Nephron progenitor cell (in vitro differentiated cells): ENCODE measurements at regions not wholly inside any gene's neighbourhood (a gene's known extent, or its start where the extent isn't known, plus 50 kb on each side); places are given as distances from the start of the nearest gene placed in this dataset.

Experiments used
- DNase-seq: peaks from one replicate; pipeline ENCODE4 v3.0.0; 2021
- H3K27ac Mint-ChIP-seq: 2 replicates; pipeline ENCODE4 v1.8.0; 2021; ENCODE audit warnings: mild to moderate bottlenecking, moderate library complexity, mixed read lengths
- H3K27me3 Mint-ChIP-seq: 2 replicates; pipeline ENCODE4 v1.8.0; 2021; ENCODE audit warnings: mild to moderate bottlenecking, low read depth, mixed read lengths; ENCODE audit not compliant: poor library complexity
- H3K36me3 Mint-ChIP-seq: 2 replicates; pipeline ENCODE4 v1.8.0; 2021; ENCODE audit warnings: low read depth, mixed read lengths
- H3K4me1 Mint-ChIP-seq: 2 replicates; pipeline ENCODE4 v1.8.0; 2021; ENCODE audit warnings: mixed read lengths
- H3K4me3 Mint-ChIP-seq: 2 replicates; pipeline ENCODE4 v1.8.0; 2021; ENCODE audit warnings: mild to moderate bottlenecking, moderate library complexity, mixed read lengths
- H3K9me3 Mint-ChIP-seq: 2 replicates; pipeline ENCODE4 v1.8.0; 2021; ENCODE audit warnings: mild to moderate bottlenecking, moderate library complexity, mixed read lengths
- CTCF ChIP-seq: fragments of 200-600 bp; sonication (generic); IDR thresholded peaks from 2 replicates; pipeline ENCODE4 v1.5.0; 2021; ENCODE audit warnings: antibody characterized with exemption

DNA sequence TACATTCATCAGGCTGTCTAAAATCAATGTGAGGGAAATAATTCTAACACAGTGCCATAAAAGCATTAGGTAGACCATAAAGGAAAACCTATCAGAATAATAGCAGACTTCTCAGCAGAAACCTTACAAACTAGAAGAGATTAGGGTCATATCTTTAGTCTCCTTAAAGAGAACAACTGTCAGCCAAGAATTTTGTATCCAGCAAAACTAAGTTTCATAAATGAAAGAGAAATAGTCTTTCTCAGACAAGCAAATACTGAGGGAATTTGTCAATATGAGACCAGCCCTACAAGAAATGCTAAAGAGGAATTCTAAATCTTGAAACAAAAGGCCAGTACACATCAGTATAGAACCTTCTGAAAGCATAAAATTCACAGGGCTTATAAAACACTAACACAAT is 482.0 kb downstream of the SATB2 start:
- no peak overlapping the region for H3K27ac Mint-ChIP-seq
- H3K9me3 Mint-ChIP-seq, result peaks cover 25% of the 10 kb centered on the region
- no peak for TF ChIP-seq CTCF

DNA sequence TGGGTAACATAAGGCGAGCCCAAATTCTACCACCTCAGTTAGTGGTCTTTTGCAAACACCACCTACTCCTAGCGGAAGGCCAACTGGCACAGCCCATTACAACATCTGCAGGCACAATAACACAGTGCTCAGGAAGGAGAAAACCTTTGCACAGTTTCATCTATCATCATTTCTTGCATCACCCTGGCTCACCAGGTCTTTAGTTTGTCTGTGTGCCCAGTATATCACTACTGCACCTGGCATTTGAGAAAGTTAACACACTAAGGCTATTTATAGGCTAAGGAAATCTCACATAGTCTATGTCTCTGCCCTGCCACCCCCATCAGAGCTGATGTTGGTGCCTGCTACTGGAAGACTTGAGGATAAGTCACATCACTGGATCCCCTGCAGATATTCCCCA is 484.0 kb downstream of the SATB2 start:
- H3K36me3 Mint-ChIP-seq, result no peaks in the 10 kb centered on the region
- DNase-seq, result no peak
- H3K4me3 Mint-ChIP-seq, result no peak overlapping the region
- H3K9me3 Mint-ChIP-seq, result peaks cover 25% of the 10 kb centered on the region
- TF ChIP-seq CTCF, result no peak
- H3K27ac Mint-ChIP-seq, result no peak overlapping the region
- H3K4me1 Mint-ChIP-seq, result no peaks in the 10 kb centered on the region
- H3K27me3 Mint-ChIP-seq, result no peaks in the 10 kb centered on the region

More for the DNA sequence above, 482.0 kb downstream of the SATB2 start:
- no peaks in the 10 kb centered on the region for H3K4me1 Mint-ChIP-seq
- no peak for DNase-seq
- H3K27me3 Mint-ChIP-seq, result peaks cover 4% of the 10 kb centered on the region
- H3K4me3 Mint-ChIP-seq, result no peak overlapping the region
- no peaks in the 10 kb centered on the region for H3K36me3 Mint-ChIP-seq

- Mint-ChIP-seq H3K36me3 (no peaks in the 10 kb centered on the region), H3K4me3 (no peak overlapping the region), H3K27ac (no peak overlapping the region), H3K4me1 (no peaks in the 10 kb centered on the region), H3K9me3 (peaks cover 25% of the 10 kb centered on the region), H3K27me3 (no peaks in the 10 kb centered on the region)
- TF ChIP-seq CTCF, result no peak
- DNase-seq, result no peak
These were observed 484.6 kb downstream of the SATB2 start for GRCh38 chr2:198973181-198973580.

DNA sequence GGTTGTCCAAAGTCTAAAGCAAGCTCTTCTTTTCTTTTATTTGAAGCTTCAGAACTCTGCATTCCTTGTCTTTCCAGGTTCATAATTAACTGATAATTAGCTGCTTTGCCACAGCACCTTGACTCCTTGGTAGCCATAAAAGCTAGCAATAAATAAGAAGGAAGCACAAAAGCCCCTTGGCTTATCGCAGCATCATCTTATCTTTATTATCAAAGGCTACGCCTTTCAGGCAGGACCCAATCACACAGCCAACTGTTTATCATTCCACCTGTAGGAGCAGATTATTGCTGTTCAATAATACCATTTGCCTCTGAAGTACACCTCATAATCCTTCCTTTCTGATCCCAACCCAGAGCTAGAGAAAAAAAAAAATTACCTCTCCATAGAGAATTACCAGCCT is 489.2 kb downstream of the SATB2 start:
- no peak for DNase-seq
- Mint-ChIP-seq H3K36me3 (no peaks in the 10 kb centered on the region), H3K4me1 (no peaks in the 10 kb centered on the region), H3K27me3 (no peaks in the 10 kb centered on the region), H3K9me3 (no peaks in the 10 kb centered on the region), H3K27ac (no peak overlapping the region), H3K4me3 (no peak overlapping the region)
- no peak for TF ChIP-seq CTCF

- no peak for DNase-seq
- Mint-ChIP-seq H3K27ac (no peak overlapping the region), H3K4me1 (peaks cover 7% of the 10 kb centered on the region), H3K36me3 (no peaks in the 10 kb centered on the region), H3K9me3 (no peaks in the 10 kb centered on the region), H3K4me3 (no peak overlapping the region), H3K27me3 (no peaks in the 10 kb centered on the region)
- TF ChIP-seq CTCF, result no peak
These were observed 491.5 kb downstream of the SATB2 start for GRCh38 chr2:198966269-198966668.

- no peaks in the 10 kb centered on the region for H3K36me3 Mint-ChIP-seq
- peaks cover 7% of the 10 kb centered on the region for H3K4me1 Mint-ChIP-seq
- DNase-seq, result no peak
- TF ChIP-seq CTCF, result peak; percentile 16
- H3K4me3 Mint-ChIP-seq, result no peak overlapping the region
- no peak overlapping the region for H3K27ac Mint-ChIP-seq
- no peaks in the 10 kb centered on the region for H3K9me3 Mint-ChIP-seq
- no peaks in the 10 kb centered on the region for H3K27me3 Mint-ChIP-seq
These were observed 496.2 kb downstream of the SATB2 start for GRCh38 chr2:198961547-198961946.
